ENCODE measurements at regions not wholly inside any gene's neighbourhood (a gene's known extent, or its start where the extent isn't known, plus 50 kb on each side); places are given as distances from the start of the nearest gene placed in this dataset.
"Not testable (repeated sequence)": the region's sequence is repeated elsewhere in the genome, so short reads cannot be mapped to it uniquely, and the experiment has no call there.

- in situ Hi-C loops (cut with HindIII; ENCODE audit: low sequenced_read_pairs): no loop called here
These were observed 114.8 kb upstream of the VRK1 start for GRCh38 chr14:96682401-96682800.

DNA sequence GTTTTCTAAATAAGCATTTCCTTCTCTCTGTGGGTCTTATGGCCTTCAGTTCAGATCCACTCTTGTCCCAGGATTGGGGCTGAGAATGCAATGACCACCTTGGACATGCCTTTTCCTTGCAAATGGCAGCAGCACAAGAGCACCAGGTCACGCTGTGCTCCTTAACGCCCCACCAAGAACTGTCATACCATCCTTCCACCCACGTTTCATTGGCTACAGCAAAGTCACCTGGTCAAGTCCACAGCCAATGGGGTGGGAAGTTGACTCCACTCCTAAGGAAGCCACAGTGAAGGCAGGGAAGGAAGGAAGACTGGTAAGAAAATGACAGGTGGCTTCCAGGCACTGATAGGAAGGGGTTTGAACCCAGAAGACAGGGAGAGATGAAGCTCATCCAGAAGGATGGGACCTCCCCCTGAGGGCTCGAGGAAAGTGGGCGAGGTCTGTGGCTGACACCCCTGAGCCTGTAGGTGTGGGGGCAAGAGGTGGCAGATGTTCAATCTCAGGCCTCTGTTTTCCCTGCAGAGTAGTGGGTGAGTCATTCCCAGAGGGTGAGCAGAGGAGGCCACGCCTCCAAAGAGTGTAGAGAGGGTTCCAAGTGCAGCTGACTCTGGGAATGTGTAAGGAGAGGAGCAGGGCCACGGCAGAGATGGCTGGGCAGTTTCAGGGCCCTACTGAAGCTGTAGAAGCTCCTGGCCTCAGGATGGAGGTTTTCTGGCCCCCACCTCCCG lies 113.5 kb upstream of the VRK1 start:
- in situ Hi-C loops (cut with HindIII; ENCODE audit: low sequenced_read_pairs): no loop called here

- in situ Hi-C loops (cut with HindIII; ENCODE audit: low sequenced_read_pairs): no loop called here
These were observed 111.1 kb upstream of the VRK1 start for GRCh38 chr14:96686126-96686525.

GRCh38 chr14:96688629-96689028 lies 108.6 kb upstream of the VRK1 start:
- in situ Hi-C loops (cut with HindIII; ENCODE audit: low sequenced_read_pairs): no loop called here

DNA sequence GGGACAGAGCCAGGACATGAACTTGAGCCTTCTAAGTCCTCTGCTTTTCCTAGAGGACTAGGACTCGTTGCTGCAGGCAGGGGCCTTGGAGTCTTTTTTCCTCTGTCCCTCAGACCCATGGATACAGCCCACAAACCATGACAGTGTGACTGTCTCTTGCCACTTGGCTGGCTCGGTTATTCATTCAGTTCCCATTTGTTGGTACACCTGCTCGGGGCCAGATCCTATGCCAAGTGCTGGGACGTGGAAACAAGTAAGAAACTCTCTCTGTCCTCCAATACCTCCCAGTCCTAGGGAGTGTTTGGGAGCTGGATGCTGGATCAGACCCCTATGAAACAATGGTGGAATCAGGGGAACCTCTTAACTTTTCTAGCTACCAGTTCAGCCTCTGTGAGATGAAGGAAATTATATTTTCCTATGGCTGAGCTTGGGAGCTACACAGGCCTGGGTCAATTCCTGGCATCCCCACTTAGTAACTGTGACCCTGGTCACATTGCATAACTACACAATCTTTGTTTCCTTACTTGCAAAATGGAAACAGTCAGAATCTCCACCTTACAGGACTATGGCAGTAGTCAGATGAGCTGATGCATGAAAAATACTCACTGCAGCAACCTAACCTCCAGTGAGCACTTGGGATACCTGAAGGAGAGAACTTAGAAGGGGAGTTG lies 106.3 kb upstream of the VRK1 start:
- in situ Hi-C loops (cut with HindIII; ENCODE audit: low sequenced_read_pairs): no loop called here

DNA sequence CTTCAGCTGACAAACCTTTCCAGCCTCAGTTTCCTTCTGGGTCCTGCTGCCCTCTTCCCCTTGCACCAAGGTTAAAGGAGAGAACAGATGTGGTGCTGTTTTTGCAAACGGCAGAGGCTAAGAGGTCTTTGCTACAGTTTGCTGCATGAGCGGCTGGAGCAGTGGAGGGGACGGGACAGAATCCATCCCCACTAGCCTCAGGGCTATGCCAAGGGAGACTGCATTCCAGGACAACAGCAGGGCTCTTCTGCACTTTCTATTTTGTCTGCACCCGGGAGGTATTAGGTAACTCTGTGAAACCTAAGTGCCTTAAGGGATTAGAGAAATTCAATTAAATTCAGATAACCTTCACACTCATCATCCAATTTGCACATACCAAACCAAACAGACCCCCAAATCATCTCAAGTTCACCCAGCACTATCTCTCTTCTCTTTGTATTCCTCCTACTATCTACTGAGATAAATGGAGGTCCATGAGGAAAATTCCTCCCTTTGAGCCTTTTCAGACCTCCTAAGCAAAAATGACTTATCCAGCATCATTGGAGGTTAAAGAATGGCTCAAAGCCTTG lies 103.8 kb upstream of the VRK1 start:
- in situ Hi-C loops (cut with HindIII; ENCODE audit: low sequenced_read_pairs): no loop called here

DNA sequence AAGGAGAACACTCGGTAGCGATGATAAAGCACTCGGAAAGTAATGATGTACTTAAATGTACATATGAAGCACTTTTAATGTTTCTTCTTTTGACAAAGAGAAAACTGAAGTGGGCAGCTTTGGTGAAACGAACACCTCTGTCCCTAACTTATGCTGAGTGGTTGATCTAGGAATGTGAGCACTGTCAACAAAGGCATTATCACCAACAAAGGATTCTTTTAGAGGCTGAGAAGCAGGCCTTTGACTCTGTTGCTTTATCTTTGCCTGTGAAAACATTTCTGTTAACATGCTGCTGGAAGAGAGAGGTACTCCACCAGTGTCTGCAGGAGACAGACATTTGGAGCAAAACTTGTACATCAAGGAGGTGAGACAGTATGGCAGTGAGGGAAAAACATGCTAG lies 103.2 kb upstream of the VRK1 start:
- in situ Hi-C loops (cut with HindIII; ENCODE audit: low sequenced_read_pairs): no loop called here

DNA sequence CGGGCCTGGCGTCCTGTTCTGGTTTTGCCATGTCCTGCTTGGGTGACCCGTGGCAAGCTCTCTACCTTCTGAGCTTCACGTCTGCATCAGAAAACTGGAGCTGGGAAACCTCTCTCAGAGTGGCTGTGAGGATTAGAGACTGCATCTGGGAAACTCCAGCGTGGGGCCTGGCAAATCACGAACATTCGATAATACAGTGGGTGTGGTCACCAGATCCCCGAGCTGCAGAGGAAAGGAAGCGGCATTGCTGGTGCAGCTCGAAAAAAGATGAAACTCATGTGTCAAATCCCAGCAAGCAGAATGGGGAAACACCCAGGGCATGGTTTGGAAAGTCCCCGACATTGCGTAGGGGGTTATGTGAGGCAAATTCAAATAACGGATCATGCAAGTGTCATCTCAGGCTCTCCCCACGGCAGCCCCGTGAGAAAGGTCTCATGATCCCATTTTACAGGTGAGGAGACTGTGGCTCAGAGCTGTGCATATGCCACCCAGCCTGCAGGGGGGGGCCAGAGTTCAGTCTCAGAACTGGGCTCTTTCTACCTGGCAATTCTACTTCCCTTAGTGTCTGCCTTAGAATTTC lies 98.1 kb upstream of the VRK1 start:
- in situ Hi-C loops (cut with HindIII; ENCODE audit: low sequenced_read_pairs): no loop called here

DNA sequence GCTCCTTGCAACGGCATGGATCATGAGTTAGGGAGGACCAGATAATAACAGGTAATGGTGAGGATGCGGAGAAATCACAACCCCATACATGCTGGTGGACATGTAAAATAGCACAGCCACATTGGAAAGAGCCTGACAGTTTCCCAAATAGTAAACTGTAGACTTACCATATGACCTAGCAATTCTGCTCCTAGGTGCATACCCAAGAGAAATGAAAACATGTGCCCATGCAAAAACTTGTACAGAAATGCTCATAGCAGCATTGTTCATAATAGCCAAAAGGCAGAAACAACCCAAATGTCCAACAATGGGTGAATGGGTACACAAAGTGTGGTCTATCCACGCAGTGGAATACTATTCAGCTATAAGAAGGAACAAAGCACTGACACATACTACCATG lies 97.5 kb upstream of the VRK1 start:
- in situ Hi-C loops (cut with HindIII; ENCODE audit: low sequenced_read_pairs): no loop called here

GRCh38 chr14:96702831-96703230 lies 94.4 kb upstream of the VRK1 start:
- in situ Hi-C loops (cut with HindIII; ENCODE audit: low sequenced_read_pairs): no loop called here

GRCh38 chr14:96705422-96706092 lies 91.6 kb upstream of the VRK1 start:
- in situ Hi-C loops (cut with HindIII; ENCODE audit: low sequenced_read_pairs): no loop called here

DNA sequence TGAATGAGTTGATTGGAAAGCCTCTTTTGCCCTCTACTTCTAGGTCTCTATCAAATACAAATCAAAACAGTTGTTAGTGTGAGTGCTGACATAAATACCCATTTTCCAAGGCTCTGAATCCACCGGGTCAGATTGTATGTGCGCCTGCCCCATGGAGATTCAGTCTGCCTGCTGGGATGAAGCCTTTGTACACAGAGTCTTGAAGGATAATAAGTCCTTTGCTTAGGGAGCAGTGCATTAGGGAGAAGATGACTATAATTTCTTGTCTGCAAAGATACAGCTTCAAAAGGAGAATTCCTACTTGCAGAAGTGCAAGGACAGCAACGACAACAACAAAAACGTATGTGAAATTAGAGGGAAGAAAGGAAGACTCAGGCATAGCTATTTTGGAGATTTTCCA lies 90.3 kb upstream of the VRK1 start:
- in situ Hi-C loops (cut with HindIII; ENCODE audit: low sequenced_read_pairs): no loop called here

- in situ Hi-C loops (cut with HindIII; ENCODE audit: low sequenced_read_pairs): no loop called here
These were observed 87.0 kb upstream of the VRK1 start for GRCh38 chr14:96710060-96710666.

GRCh38 chr14:96711559-96712267 lies 85.5 kb upstream of the VRK1 start:
- in situ Hi-C loops (cut with HindIII; ENCODE audit: low sequenced_read_pairs): no loop called here

- in situ Hi-C loops (cut with HindIII; ENCODE audit: low sequenced_read_pairs): no loop called here
These were observed 83.8 kb upstream of the VRK1 start for GRCh38 chr14:96713426-96713825.

- in situ Hi-C loops (cut with HindIII; ENCODE audit: low sequenced_read_pairs): not testable (repeated sequence)
These were observed 82.6 kb upstream of the VRK1 start for GRCh38 chr14:96714537-96714936.

DNA sequence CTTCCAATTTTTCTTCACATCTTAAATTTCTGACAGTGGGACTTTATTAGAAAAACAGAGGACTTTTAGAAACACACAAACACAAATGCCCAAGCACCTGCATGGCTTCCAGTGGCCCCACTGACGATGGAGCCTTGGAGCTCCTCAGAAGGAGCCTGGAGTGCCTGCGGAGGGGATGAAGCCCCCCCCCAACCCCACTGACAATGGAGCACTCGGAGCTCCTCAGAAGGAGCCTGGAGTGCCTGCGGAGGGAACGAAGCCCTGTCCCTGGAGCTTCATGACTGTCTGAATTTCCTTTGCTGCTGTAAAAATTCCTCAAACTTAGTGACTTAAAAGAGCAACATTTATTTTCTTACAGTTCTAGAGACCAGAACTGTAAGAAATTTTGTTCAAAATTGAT lies 80.1 kb upstream of the VRK1 start:
- in situ Hi-C loops (cut with HindIII; ENCODE audit: low sequenced_read_pairs): no loop called here

- in situ Hi-C loops (cut with HindIII; ENCODE audit: low sequenced_read_pairs): no loop called here
These were observed 78.8 kb upstream of the VRK1 start for GRCh38 chr14:96718407-96718806.

- in situ Hi-C loops (cut with HindIII; ENCODE audit: low sequenced_read_pairs): not testable (repeated sequence)
These were observed 76.5 kb upstream of the VRK1 start for GRCh38 chr14:96720702-96721101.

DNA sequence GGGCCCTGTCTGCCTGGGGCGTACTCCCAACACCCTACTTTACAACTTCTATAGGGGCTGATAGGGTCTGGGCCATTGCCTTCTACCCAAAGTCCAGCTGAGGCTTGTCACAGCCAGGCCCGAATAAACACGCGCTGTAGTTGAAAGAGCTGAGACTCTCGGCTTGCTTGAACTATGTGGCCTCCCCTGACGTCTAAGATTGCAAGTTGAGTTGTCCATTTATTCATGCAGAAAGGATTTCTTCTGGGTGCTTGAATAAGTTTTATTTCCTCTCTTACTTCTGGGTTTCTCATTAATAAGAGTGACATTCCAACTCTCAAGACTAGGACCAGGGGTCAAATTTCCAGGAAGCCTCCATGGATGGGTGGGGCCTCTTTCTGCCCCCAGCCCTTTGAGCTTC lies 74.4 kb upstream of the VRK1 start:
- in situ Hi-C loops (cut with HindIII; ENCODE audit: low sequenced_read_pairs): no loop called here

Measured in endothelial cell of hepatic sinusoid (primary cell).